HCT116 (cell line): ENCODE measurements at regions not wholly inside any gene's neighbourhood (a gene's known extent, or its start where the extent isn't known, plus 50 kb on each side); places are given as distances from the start of the nearest gene placed in this dataset.

ENCODE experiments used
- ATAC-seq: fragments of 200-7000 bp; cut with Tn5 transposase; 2 replicates; pipeline ENCODE4 v1.9.1; 2020; ENCODE audit warnings: mild to moderate bottlenecking, moderate library complexity
- BruUV-seq: library from RNA; stranded (reverse); fragments of 400-500 nt; replicated peaks from 2 replicates; lab custom pipeline; 2021; lab: Mats Ljungman, UMichigan
- CTCF ChIA-PET: fragments of 300-600 bp; sonication (Branson Sonifier 250); formaldehyde crosslinking; loops from one replicate; lab custom pipeline; 2021; ENCODE audit warnings: antibody characterized with exemption; lab: Charles Lee
- POLR2A ChIA-PET: fragments of 300-600, 350-600 bp; sonication (Branson Sonifier 250); formaldehyde crosslinking; loops from one replicate; lab custom pipeline; 2021; ENCODE audit warnings: antibody characterized with exemption; lab: Charles Lee
- RAD21 ChIA-PET, 2 experiments: fragments of 300-600 bp; sonication (Branson Sonifier 250); formaldehyde crosslinking; loops; one replicate each; lab custom pipeline; 2023; ENCODE audit warnings: low total read pairs in 2 of 2; ENCODE audit not compliant: uncharacterized antibody in 2 of 2, unreplicated experiment in 2 of 2, low non-redundant PET in 1 of 2; lab: Charles Lee
- DNase-seq: peaks from one replicate; pipeline ENCODE4 v3.0.0-alpha.2; 2010; ENCODE audit warnings: low read depth, low spot score
- H2AFZ ChIP-seq: fragments of 200-600 bp; shearing (Covaris generic), sonication (generic); 2 replicates; pipeline ENCODE4 v1.6.1; 2017; ENCODE audit warnings: low read depth, mixed run types, mixed read lengths, antibody characterized with exemption, low read length; ENCODE audit not compliant: poor library complexity, severe bottlenecking
- H3K27ac ChIP-seq: 2 replicates; pipeline ENCODE4 v1.5.1; 2012; ENCODE audit warnings: low read depth, low read length
- H3K27me3 ChIP-seq: fragments of 200-600 bp; sonication (generic); 2 replicates; pipeline ENCODE4 v1.6.1; 2016; ENCODE audit warnings: mixed run types, low read length, mixed read lengths; ENCODE audit not compliant: insufficient read depth
- H3K36me3 ChIP-seq, 2 experiments: fragments of 200-500 bp in 1 of 2; fragments of 200-600 bp in 1 of 2; sonication (Bioruptor generic) in 1 of 2; sonication (generic) in 1 of 2; 2 replicates each; pipeline versions ENCODE4 v1.5.1 to v1.6.1; 2014 to 2016; ENCODE audit warnings: low read length in 2 of 2, inconsistent platforms in 1 of 2, mixed read lengths in 1 of 2, mixed run types in 1 of 2; ENCODE audit not compliant: insufficient read depth in 2 of 2, control insufficient read depth in 1 of 2
- H3K4me1 ChIP-seq, 2 experiments: fragments of 200-600 bp in 1 of 2; sonication (generic) in 1 of 2; 2 replicates each; pipeline versions ENCODE4 v1.5.1 to v1.6.1; 2012 to 2017; ENCODE audit warnings: low read length in 2 of 2, inconsistent platforms in 1 of 2, mild to moderate bottlenecking in 1 of 2, mixed read lengths in 1 of 2, mixed run types in 1 of 2, moderate library complexity in 1 of 2; ENCODE audit not compliant: insufficient read depth in 2 of 2, control insufficient read depth in 1 of 2
- H3K4me2 ChIP-seq: fragments of 200-600 bp; sonication (generic); 2 replicates; pipeline ENCODE4 v1.6.1; 2017; ENCODE audit warnings: mixed run types, low read length, mixed read lengths
- H3K4me3 ChIP-seq, 2 experiments: fragments of 200-600 bp in 1 of 2; sonication (generic) in 1 of 2; replicated peaks in 1 of 2; 2 replicates each; pipeline ENCODE4 v1.5.1; 2011 to 2016; ENCODE audit warnings: low read length in 2 of 2, control low read depth in 1 of 2, low read depth in 1 of 2, mild to moderate bottlenecking in 1 of 2, mixed read lengths in 1 of 2, mixed run types in 1 of 2
- H3K79me2 ChIP-seq: fragments of 200-600 bp; sonication (generic); 2 replicates; pipeline ENCODE4 v1.6.1; 2017; ENCODE audit warnings: mild to moderate bottlenecking, mixed run types, low read length, moderate library complexity, mixed read lengths; ENCODE audit not compliant: insufficient read depth
- H3K9ac ChIP-seq: fragments of 200-600 bp; sonication (generic); 2 replicates; pipeline ENCODE4 v1.6.1; 2016; ENCODE audit warnings: low read length, mixed read lengths
- H3K9me2 ChIP-seq: fragments of 200-600 bp; sonication (generic), shearing (Covaris generic); 2 replicates; pipeline ENCODE4 v1.6.1; 2017; ENCODE audit warnings: mixed run types, mild to moderate bottlenecking, moderate library complexity; ENCODE audit not compliant: insufficient read depth
- H3K9me3 ChIP-seq, 2 experiments: fragments of 200-500 bp in 1 of 2; fragments of 200-600 bp in 1 of 2; sonication (Bioruptor generic) in 1 of 2; sonication (generic) in 1 of 2; 2 replicates each; pipeline ENCODE4 v1.6.1; 2014 to 2017; ENCODE audit warnings: low read length in 2 of 2, mixed read lengths in 2 of 2, inconsistent platforms in 1 of 2, low read depth in 1 of 2, mild to moderate bottlenecking in 1 of 2, mixed run types in 1 of 2, moderate library complexity in 1 of 2; ENCODE audit not compliant: control insufficient read depth in 1 of 2, insufficient read depth in 1 of 2
- H4K20me1 ChIP-seq: fragments of 200-600 bp; sonication (generic), shearing (Covaris generic); 2 replicates; pipeline ENCODE4 v1.6.1; 2017; ENCODE audit warnings: mixed run types, mild to moderate bottlenecking, moderate library complexity; ENCODE audit not compliant: insufficient read depth
- CEBPB ChIP-seq: IDR thresholded peaks from 2 replicates; pipeline ENCODE4 v1.6.1; 2012; ENCODE audit warnings: low read depth
- EZH2 ChIP-seq: fragments of 200-600 bp; sonication (generic); IDR thresholded peaks from 2 replicates; pipeline ENCODE4 v1.6.1; 2017; ENCODE audit warnings: antibody characterized with exemption, mixed run types
- EZH2phosphoT487 ChIP-seq: fragments of 200-600 bp; IDR thresholded peaks from 2 replicates; pipeline ENCODE4 v1.6.1; 2018; ENCODE audit warnings: antibody characterized with exemption, borderline replicate concordance
- FOSL1 ChIP-seq: IDR thresholded peaks from 2 replicates; pipeline ENCODE4 v1.6.1; 2012; ENCODE audit warnings: low read depth
- POLR2A ChIP-seq: IDR thresholded peaks from 2 replicates; pipeline ENCODE4 v1.7.0; 2011; ENCODE audit warnings: borderline replicate concordance; ENCODE audit not compliant: insufficient read depth, insufficient read length; ENCODE audit errors: extremely low read depth
- POLR2AphosphoS5 ChIP-seq: IDR thresholded peaks from 2 replicates; pipeline ENCODE4 v1.6.1; 2011; ENCODE audit warnings: mild to moderate bottlenecking, low read depth, low read length, moderate library complexity
- RAD21 ChIP-seq: IDR thresholded peaks from 2 replicates; pipeline ENCODE4 v1.6.1; 2012; ENCODE audit warnings: low read depth, mild to moderate bottlenecking
- REST ChIP-seq: IDR thresholded peaks from 2 replicates; pipeline ENCODE4 v1.6.1; 2012; ENCODE audit warnings: low read depth
- SIN3A ChIP-seq: IDR thresholded peaks from 2 replicates; pipeline ENCODE4 v1.6.1; 2012; ENCODE audit warnings: low read depth
- SP1 ChIP-seq: IDR thresholded peaks from 2 replicates; pipeline ENCODE4 v1.6.1; 2012; ENCODE audit warnings: low read depth
- SRF ChIP-seq: IDR thresholded peaks from 2 replicates; pipeline ENCODE4 v1.6.1; 2012; ENCODE audit warnings: low read depth
- TCF7L2 ChIP-seq: IDR thresholded peaks from 2 replicates; pipeline ENCODE4 v1.7.0; 2011; ENCODE audit warnings: borderline replicate concordance, inconsistent platforms; ENCODE audit not compliant: insufficient read depth, insufficient read length; ENCODE audit errors: extremely low read depth
- YY1 ChIP-seq: IDR thresholded peaks from 2 replicates; pipeline ENCODE4 v1.6.1; 2011; ENCODE audit warnings: low read length, low read depth, moderate library complexity, mild to moderate bottlenecking; ENCODE audit not compliant: insufficient replicate concordance; ENCODE audit errors: extremely low read depth
- ZFX ChIP-seq: fragments of 450-650 bp; IDR thresholded peaks from 2 replicates; pipeline ENCODE4 v1.6.1; 2017
- ZNF274 ChIP-seq: fragments of 200-500 bp; sonication (Bioruptor generic); IDR thresholded peaks from 2 replicates; pipeline ENCODE4 v1.6.1; 2014; ENCODE audit warnings: mild to moderate bottlenecking, low read depth, low read length, inconsistent platforms
- intact Hi-C: fragments of 100-400 bp; cut with micrococcal nuclease; formaldehyde crosslinking; loops from 2 replicates; pipeline ENCODE4 v1.10.0; 2022
- TF ChIP-seq, protein P1 (sequence below): IDR thresholded peaks from 2 replicates; pipeline ENCODE4 v1.6.1; 2012

GRCh38 chr6:66796987-66797386 lies 1090.0 kb upstream of the EYS start:
- TF ChIP-seq FOSL1: no peak
- no peak for TF ChIP-seq SP1
- TF ChIP-seq POLR2AphosphoS5: no peak
- no peak for TF ChIP-seq POLR2A
- TF ChIP-seq ZNF274: no peak
- TF ChIP-seq RAD21: no peak
- TF ChIP-seq TCF7L2: no peak
- TF ChIP-seq, protein P1, sequence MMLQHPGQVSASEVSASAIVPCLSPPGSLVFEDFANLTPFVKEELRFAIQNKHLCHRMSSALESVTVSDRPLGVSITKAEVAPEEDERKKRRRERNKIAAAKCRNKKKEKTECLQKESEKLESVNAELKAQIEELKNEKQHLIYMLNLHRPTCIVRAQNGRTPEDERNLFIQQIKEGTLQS: no peak
- TF ChIP-seq EZH2phosphoT487: no peak
- TF ChIP-seq YY1: no peak
- TF ChIP-seq SRF: no peak
- ATAC-seq: no peak
- Histone ChIP-seq H3K9me3 (peaks cover 0 to 4% of the 10 kb centered on the region in 2 experiments; a peak in 2 of 4 replicates), H3K27ac (no peak overlapping the region), H3K4me1 (no peaks in the 10 kb centered on the region), H3K9me2 (no peaks in the 10 kb centered on the region), H4K20me1 (no peaks in the 10 kb centered on the region), H3K4me3 (no peak overlapping the region), H3K27me3 (no peaks in the 10 kb centered on the region), H2AFZ (no peak overlapping the region), H3K36me3 (no peaks in the 10 kb centered on the region), H3K79me2 (no peaks in the 10 kb centered on the region), H3K4me2 (no peak overlapping the region), H3K9ac (no peak overlapping the region)
- ChIA-PET RAD21 (no interaction called here), POLR2A (no interaction called here), CTCF (no interaction called here)
- BruUV-seq: no TSS peak
- intact Hi-C loops: no loop called here
- no peak for DNase-seq

DNA sequence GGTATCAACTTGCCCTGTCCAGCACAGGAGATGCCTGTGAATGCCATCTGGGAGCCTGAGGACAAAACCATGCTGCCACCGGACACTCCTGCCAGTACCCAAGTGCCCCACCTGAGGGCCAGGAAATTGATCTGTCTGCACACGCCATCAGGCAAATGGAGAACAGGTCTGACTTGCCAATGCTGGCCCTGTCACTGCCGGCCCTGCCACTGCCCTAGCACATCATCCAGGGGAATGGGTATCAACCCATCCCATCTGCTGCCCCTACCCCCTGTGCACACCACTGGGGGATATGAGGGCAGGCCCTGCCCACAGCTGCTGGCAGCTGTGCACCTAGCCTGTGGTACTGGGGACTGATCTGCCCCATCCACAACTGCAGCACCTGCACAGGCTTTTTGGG lies 1081.6 kb upstream of the EYS start:
- Histone ChIP-seq H4K20me1 (no peaks in the 10 kb centered on the region), H3K27ac (no peak overlapping the region), H3K4me3 (no peak overlapping the region), H3K27me3 (no peaks in the 10 kb centered on the region), H3K9me2 (no peaks in the 10 kb centered on the region), H3K4me2 (no peak overlapping the region), H3K79me2 (no peaks in the 10 kb centered on the region), H3K4me1 (no peaks in the 10 kb centered on the region), H3K9ac (no peak overlapping the region), H3K36me3 (no peaks in the 10 kb centered on the region), H3K9me3 (peaks cover 15% of the 10 kb centered on the region in 2 experiments; a peak in 2 of 4 replicates), H2AFZ (no peak overlapping the region)
- BruUV-seq: no TSS peak
- ATAC-seq (no peak), DNase-seq (no peak)
- RAD21 ChIA-PET: no interaction called here
- CTCF ChIA-PET: no interaction called here
- TF ChIP-seq REST (no peak), CEBPB (no peak), EZH2 (no peak), ZNF274 (no peak), ZFX (no peak), SIN3A (no peak), YY1 (no peak)
- TF ChIP-seq, protein P1: no peak
- POLR2A ChIA-PET: no interaction called here
- intact Hi-C loops: no loop called here
